OCI-LY7 (cell line): ENCODE measurements at regions not wholly inside any gene's neighbourhood (a gene's known extent, or its start where the extent isn't known, plus 50 kb on each side); places are given as distances from the start of the nearest gene placed in this dataset.

Experiments used
- CTCF ChIP-seq: fragments of 200-600 bp; sonication (generic); conservative IDR thresholded peaks from 2 replicates; pipeline ENCODE4 v1.5.1; 2014; ENCODE audit warnings: mild to moderate bottlenecking, antibody characterized with exemption, low read length, moderate library complexity, mixed read lengths
- EZH2phosphoT487 ChIP-seq: fragments of 200-600 bp; sonication (generic); IDR thresholded peaks from 2 replicates; pipeline ENCODE4 v1.6.1; 2018; ENCODE audit warnings: low read depth, borderline replicate concordance, mild to moderate bottlenecking, mixed run types, antibody characterized with exemption, low read length, moderate library complexity, mixed read lengths

- no peak for TF ChIP-seq CTCF
- no peak for TF ChIP-seq EZH2phosphoT487
These were observed 781.7 kb upstream of the GHITM start for GRCh38 chr10:83357627-83358026.
